AG04449 (cell line): ENCODE measurements at regions not wholly inside any gene's neighbourhood (a gene's known extent, or its start where the extent isn't known, plus 50 kb on each side); places are given as distances from the start of the nearest gene placed in this dataset.
"Not testable (repeated sequence)": the region's sequence is repeated elsewhere in the genome, so short reads cannot be mapped to it uniquely, and the experiment has no call there.

Source experiments
- CTCF ChIA-PET: fragments of 350-600 bp; formaldehyde crosslinking; extraction: SDS; loops from one replicate; lab custom pipeline; 2021; ENCODE audit warnings: antibody characterized with exemption; lab: Yijun Ruan, JAX
- POLR2A ChIA-PET: fragments of 400-600, 350-600 bp; formaldehyde crosslinking; extraction: SDS; loops from one replicate; lab custom pipeline; 2020; ENCODE audit warnings: antibody characterized with exemption, inconsistent platforms; lab: Yijun Ruan, JAX
- DNase-seq: peaks from one replicate; pipeline ENCODE4 v3.0.0-alpha.2; 2010; ENCODE audit warnings: low read depth, low spot score
- H3K4me3 ChIP-seq: 2 replicates; pipeline ENCODE4 v1.5.1; 2011; ENCODE audit warnings: low read depth, mild to moderate bottlenecking, control low read depth, low read length
- CTCF ChIP-seq: IDR thresholded peaks from one replicate; pipeline ENCODE4 v1.5.1; 2011; ENCODE audit warnings: mild to moderate bottlenecking, moderate library complexity, low read length, control low read depth, inconsistent platforms; ENCODE audit not compliant: insufficient read depth; ENCODE audit errors: missing control alignments

- POLR2A ChIA-PET, CTCF ChIA-PET, DNase-seq, H3K4me3 ChIP-seq: not testable (repeated sequence)
Measured at GRCh38 chr1:120941066-120941465, 51.5 kb downstream of the PPIAL4A start.

- DNase-seq, POLR2A ChIA-PET, CTCF ChIA-PET: not testable (repeated sequence)
- peak overlapping the region; percentile 42 for H3K4me3 ChIP-seq
Measured at GRCh38 chr1:120941836-120942217, 52.3 kb downstream of the PPIAL4A start.

GRCh38 chr1:120942218-120942944 lies 52.8 kb downstream of the PPIAL4A start:
- POLR2A ChIA-PET, CTCF ChIA-PET, DNase-seq: not testable (repeated sequence)
- peak overlapping the region; percentile 42 for H3K4me3 ChIP-seq

GRCh38 chr1:120942945-120943319 lies 53.4 kb downstream of the PPIAL4A start:
- CTCF ChIA-PET, DNase-seq, POLR2A ChIA-PET, H3K4me3 ChIP-seq: not testable (repeated sequence)

- POLR2A ChIA-PET, CTCF ChIA-PET, DNase-seq, H3K4me3 ChIP-seq: not testable (repeated sequence)
Measured at GRCh38 chr1:120944691-120945090, 55.1 kb downstream of the PPIAL4A start.

- CTCF ChIA-PET, H3K4me3 ChIP-seq, POLR2A ChIA-PET, DNase-seq: not testable (repeated sequence)
Measured at GRCh38 chr1:120945122-120945521, 55.6 kb downstream of the PPIAL4A start.

GRCh38 chr1:120947114-120947513 lies 57.5 kb downstream of the PPIAL4A start:
- POLR2A ChIA-PET, H3K4me3 ChIP-seq, CTCF ChIA-PET, DNase-seq: not testable (repeated sequence)

GRCh38 chr1:120949724-120950123 lies 60.2 kb downstream of the PPIAL4A start:
- POLR2A ChIA-PET, CTCF ChIA-PET, H3K4me3 ChIP-seq, DNase-seq: not testable (repeated sequence)

- H3K4me3 ChIP-seq, DNase-seq, POLR2A ChIA-PET, CTCF ChIA-PET: not testable (repeated sequence)
Measured at GRCh38 chr1:120950633-120951032, 61.1 kb downstream of the PPIAL4A start.

- DNase-seq, POLR2A ChIA-PET, CTCF ChIA-PET, H3K4me3 ChIP-seq: not testable (repeated sequence)
Measured at GRCh38 chr1:120951100-120951499, 61.5 kb downstream of the PPIAL4A start.

- POLR2A ChIA-PET, CTCF ChIA-PET, H3K4me3 ChIP-seq, DNase-seq: not testable (repeated sequence)
Measured at GRCh38 chr1:120952207-120952870, 62.8 kb downstream of the PPIAL4A start.

GRCh38 chr1:120952871-120953265 lies 63.3 kb downstream of the PPIAL4A start:
- CTCF ChIA-PET, DNase-seq, POLR2A ChIA-PET, H3K4me3 ChIP-seq: not testable (repeated sequence)

- no peak overlapping the region for H3K4me3 ChIP-seq
- POLR2A ChIA-PET: no interaction called here
- TF ChIP-seq CTCF: no peak
- DNase-seq: no peak
- CTCF ChIA-PET: no interaction called here
Measured at GRCh38 chr1:120954736-120955135, 65.2 kb downstream of the PPIAL4A start.

- H3K4me3 ChIP-seq, DNase-seq, POLR2A ChIA-PET, CTCF ChIA-PET: not testable (repeated sequence)
Measured at GRCh38 chr1:120955961-120956360, 66.4 kb downstream of the PPIAL4A start.

GRCh38 chr1:120966018-120966417 lies 76.4 kb downstream of the PPIAL4A start:
- POLR2A ChIA-PET, CTCF ChIA-PET, DNase-seq, H3K4me3 ChIP-seq: not testable (repeated sequence)

GRCh38 chr1:120972863-120973262 lies 83.3 kb downstream of the PPIAL4A start:
- CTCF ChIA-PET, H3K4me3 ChIP-seq, DNase-seq, POLR2A ChIA-PET: not testable (repeated sequence)
